ENCODE measurements at regions not wholly inside any gene's neighbourhood (a gene's known extent, or its start where the extent isn't known, plus 50 kb on each side); places are given as distances from the start of the nearest gene placed in this dataset.

DNA sequence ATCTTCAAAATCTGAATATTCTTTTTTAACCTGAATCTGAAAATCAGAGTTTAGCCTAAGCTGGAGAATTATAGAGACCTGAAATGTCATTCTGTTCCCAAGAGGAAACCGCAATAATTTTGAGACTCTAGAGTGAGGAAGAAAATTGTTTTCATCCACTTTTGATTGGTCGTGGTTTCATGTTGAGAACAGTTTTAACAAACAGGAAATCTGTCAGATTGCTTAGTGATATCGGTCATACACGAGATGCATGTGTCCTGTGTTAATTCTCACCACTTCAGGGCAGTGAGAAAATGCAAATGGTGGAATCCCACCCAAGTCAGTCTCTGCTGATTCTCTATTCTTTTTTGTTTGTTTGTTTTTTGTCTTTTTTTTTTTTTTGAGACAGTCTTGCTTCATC lies 1498.5 kb upstream of the TMEM132C start:
- no peak for DNase-seq (ENCODE audit: low read depth in 4 of 4, low spot score in 3 of 4)

DNA sequence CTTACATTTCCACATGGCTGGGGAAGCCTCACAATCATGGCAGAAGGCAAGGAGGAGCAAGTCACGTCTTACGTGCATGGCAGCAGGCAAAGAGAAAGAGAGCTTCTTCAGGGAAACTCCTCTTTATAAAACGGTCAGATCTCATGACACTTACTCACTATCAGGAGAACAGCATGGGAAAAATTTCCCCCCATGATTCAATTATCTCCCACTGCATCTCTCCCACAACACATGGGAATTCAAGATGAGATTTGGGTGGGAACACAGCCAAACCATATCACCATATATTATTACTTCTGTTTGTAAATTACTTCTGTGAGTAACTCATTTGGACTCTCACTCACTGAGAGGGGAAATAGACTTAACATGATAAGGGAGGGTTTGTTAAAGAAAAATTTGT lies 1496.8 kb upstream of the TMEM132C start:
- no peak for DNase-seq (ENCODE audit: low read depth in 4 of 4, low spot score in 3 of 4)

- no peak for DNase-seq (ENCODE audit: low read depth in 4 of 4, low spot score in 3 of 4)
Measured at GRCh38 chr12:126772171-126772864, 1494.7 kb upstream of the TMEM132C start.

DNA sequence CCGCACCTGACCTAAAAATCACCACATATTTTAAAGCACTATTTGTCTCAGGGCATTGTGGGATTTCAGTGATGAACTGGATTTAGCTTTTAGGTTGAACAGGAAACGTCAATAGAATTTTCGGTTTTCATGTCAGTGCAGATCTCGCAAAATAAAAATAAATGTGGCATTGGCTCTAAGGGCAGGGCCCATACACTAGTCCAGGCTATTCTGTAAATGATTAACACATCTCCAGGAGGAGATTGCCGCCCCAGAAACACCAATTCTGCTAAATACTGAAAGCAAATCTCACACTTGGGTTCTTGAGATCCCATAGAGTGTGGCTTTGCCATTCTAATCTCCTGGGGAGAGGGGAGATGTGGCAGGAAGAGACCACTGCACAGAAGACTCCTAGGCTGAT lies 1494.0 kb upstream of the TMEM132C start:
- no peak for DNase-seq (ENCODE audit: low read depth in 4 of 4, low spot score in 3 of 4)

- no peak for DNase-seq (ENCODE audit: low read depth in 4 of 4, low spot score in 3 of 4)
Measured at GRCh38 chr12:126773491-126773890, 1493.5 kb upstream of the TMEM132C start.

DNA sequence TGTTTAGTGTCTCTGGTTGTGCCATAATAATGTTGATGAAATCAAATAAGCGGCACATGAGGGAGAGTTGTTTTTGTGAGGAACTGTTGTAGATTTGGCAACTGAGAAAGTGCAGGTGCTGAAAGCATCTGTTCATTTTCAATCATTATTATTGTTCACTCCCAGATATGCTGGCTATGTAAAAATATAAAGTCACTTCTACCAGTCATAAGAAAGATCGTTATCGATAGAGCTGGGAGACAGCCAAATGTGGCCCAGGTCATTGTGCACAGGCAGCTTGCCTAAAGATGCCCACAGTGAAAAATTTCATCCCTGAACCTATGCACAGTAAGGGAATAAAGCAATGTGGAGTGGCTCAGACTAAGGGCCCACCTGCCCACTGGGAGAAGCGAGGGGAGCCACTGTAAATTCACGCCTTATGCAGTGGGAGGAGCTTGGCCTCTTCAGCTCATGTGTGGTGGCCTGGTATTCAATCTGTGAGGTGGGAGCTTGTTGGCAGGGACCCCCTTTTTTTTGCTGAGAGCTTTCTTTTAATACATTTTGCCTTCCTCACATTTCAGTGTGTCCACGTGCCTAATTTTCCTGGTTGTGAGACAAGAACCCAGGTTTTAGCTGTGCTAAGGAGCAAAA lies 1490.8 kb upstream of the TMEM132C start:
- no peak for DNase-seq (ENCODE audit: low read depth in 4 of 4, low spot score in 3 of 4)

- DNase-seq (ENCODE audit: low read depth in 4 of 4, low spot score in 3 of 4), result no peak
Measured at GRCh38 chr12:126780343-126780742, 1486.6 kb upstream of the TMEM132C start.

DNA sequence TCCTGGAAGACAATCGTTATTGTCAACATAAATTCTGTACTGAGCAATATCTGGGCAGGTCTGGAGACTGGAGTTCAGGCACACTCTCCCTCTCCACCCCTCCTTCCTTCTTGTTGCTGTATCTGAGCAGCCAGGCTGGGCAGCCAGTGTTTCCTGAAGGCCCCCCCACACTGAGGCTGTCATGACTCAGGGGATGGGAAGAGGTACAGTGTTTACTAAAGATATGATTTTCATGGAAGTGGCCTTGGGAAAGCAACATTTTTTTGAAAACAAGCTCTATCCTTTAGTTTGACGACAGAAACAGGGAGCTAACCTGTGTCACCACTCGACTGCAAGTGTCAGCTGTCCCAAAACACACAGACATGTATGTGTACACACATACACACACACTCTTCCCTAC lies 1485.4 kb upstream of the TMEM132C start:
- DNase-seq (ENCODE audit: low read depth in 4 of 4, low spot score in 3 of 4), result no peak

DNA sequence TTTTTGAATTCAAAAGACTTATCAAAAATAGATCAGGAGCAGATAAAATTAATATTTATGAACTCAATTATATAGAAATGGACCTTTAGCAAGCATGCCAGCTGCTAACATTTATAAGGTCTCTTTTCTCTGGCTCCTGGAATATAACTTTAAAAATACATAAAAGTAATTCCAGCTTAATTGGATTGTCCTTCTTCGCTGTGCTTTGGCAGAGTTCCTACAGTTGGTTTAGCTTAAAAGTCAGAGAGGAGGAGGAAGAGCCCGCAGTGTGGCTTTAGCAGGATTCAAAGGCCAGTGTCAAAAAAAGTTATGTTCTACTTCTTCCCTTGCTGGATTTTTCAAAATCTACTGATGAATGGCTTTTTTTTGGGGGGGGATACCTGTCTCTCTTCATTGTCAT lies 1484.9 kb upstream of the TMEM132C start:
- DNase-seq (ENCODE audit: low read depth in 4 of 4, low spot score in 3 of 4), result no peak

GRCh38 chr12:126784328-126784921 lies 1482.5 kb upstream of the TMEM132C start:
- peak; percentile 7 to 16 (median 12) for DNase-seq (ENCODE audit: low read depth in 4 of 4, low spot score in 3 of 4)

DNA sequence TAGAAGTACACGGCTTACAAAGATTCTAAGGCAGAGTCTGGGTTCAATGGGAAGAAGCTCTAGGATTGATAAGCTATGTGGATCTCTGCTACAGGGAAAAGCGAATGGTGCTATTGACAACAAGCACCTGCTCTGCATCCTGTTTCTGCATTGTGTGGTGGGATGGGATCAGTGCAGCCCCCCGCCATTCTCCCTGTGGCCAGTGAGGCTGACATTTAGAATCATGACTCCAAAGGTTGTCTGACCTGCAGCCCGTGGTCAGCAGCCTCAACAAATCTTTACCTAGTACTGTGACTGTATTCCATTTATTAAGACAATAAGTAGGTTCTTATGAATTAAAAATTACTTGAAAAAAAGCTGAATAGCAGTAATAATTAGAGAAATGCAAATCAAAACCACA lies 1477.0 kb upstream of the TMEM132C start:
- DNase-seq (ENCODE audit: low read depth in 4 of 4, low spot score in 3 of 4), result no peak

- DNase-seq (ENCODE audit: low read depth in 4 of 4, low spot score in 3 of 4), result no peak
Measured at GRCh38 chr12:126791122-126791521, 1475.8 kb upstream of the TMEM132C start.

GRCh38 chr12:126792411-126792810 lies 1474.6 kb upstream of the TMEM132C start:
- DNase-seq (ENCODE audit: low read depth in 4 of 4, low spot score in 3 of 4), result no peak

- DNase-seq (ENCODE audit: low read depth in 4 of 4, low spot score in 3 of 4), result no peak
Measured at GRCh38 chr12:126797525-126797924, 1469.4 kb upstream of the TMEM132C start.

DNA sequence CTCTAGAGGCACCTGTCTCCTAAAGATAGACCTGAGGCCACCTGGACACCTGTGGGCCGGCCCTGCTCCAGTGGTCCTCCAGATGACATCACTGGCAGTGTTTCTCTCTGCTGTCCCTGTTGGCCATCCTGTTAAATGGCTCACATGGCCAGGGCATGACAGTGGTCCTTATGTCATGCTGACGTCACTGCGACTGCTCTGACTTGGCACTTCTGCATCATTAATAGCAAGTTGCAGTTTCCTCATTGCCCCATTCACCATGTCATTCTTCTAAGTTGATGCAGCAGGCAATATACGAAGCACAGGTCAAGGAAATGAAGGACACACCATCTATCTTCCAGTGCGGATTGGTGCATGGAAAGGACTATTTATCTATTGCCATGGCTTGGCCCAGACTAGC lies 1468.5 kb upstream of the TMEM132C start:
- DNase-seq (ENCODE audit: low read depth in 4 of 4, low spot score in 3 of 4), result no peak

- DNase-seq (ENCODE audit: low read depth in 4 of 4, low spot score in 3 of 4), result no peak
Measured at GRCh38 chr12:126807312-126807865, 1459.6 kb upstream of the TMEM132C start.

- DNase-seq (ENCODE audit: low read depth in 4 of 4, low spot score in 3 of 4), result peak in 2 of 4 donors; percentile 2 to 10
Measured at GRCh38 chr12:126811391-126811790, 1455.6 kb upstream of the TMEM132C start.

GRCh38 chr12:126819554-126819953 lies 1447.4 kb upstream of the TMEM132C start:
- no peak for DNase-seq (ENCODE audit: low read depth in 4 of 4, low spot score in 3 of 4)

- DNase-seq (ENCODE audit: low read depth in 4 of 4, low spot score in 3 of 4), result no peak
Measured at GRCh38 chr12:126830778-126831680, 1435.9 kb upstream of the TMEM132C start.

GRCh38 chr12:126837697-126838096 lies 1429.3 kb upstream of the TMEM132C start:
- DNase-seq (ENCODE audit: low read depth in 4 of 4, low spot score in 3 of 4), result no peak

Data from right renal pelvis (tissue), 4 donors.